NB4 (cell line): ENCODE measurements at regions not wholly inside any gene's neighbourhood (a gene's known extent, or its start where the extent isn't known, plus 50 kb on each side); places are given as distances from the start of the nearest gene placed in this dataset.

Experiments used
- MYC ChIP-seq: IDR thresholded peaks from 2 replicates; pipeline ENCODE4 v1.6.1; 2011; ENCODE audit warnings: low read depth, low read length
- POLR2A ChIP-seq: IDR thresholded peaks from 2 replicates; pipeline ENCODE4 v1.6.1; 2011; ENCODE audit warnings: mild to moderate bottlenecking; ENCODE audit not compliant: insufficient read length; ENCODE audit errors: extremely low read depth
- TF ChIP-seq, protein P1 (sequence below): IDR thresholded peaks from one replicate; pipeline ENCODE4 v1.5.1; 2012; ENCODE audit warnings: low read depth, low read length
- TF ChIP-seq, protein P2 (sequence below): IDR thresholded peaks from 2 replicates; pipeline ENCODE4 v1.6.1; 2011; ENCODE audit warnings: low read depth, low read length

DNA sequence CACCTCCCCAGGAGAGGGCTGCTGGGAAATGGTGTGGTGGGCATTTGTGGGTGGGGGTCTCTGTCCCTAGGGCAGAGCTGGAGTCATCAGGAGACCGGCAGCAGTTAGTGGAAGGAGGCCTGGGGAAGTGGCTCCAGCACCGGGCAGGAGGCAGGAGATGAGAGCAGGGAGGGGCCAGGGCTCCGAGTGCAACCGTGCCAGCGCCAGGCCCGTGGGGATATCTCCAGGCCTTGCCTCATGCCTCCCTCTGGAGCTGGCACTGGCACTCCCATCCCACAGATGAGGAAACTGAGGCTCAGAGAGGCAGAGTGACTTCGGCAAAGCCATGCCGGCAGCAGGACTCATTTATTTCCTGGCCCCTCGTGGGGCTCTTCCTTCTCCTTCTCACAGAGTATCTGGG is 83.5 kb downstream of the HMX1 start:
- TF ChIP-seq, protein P1, sequence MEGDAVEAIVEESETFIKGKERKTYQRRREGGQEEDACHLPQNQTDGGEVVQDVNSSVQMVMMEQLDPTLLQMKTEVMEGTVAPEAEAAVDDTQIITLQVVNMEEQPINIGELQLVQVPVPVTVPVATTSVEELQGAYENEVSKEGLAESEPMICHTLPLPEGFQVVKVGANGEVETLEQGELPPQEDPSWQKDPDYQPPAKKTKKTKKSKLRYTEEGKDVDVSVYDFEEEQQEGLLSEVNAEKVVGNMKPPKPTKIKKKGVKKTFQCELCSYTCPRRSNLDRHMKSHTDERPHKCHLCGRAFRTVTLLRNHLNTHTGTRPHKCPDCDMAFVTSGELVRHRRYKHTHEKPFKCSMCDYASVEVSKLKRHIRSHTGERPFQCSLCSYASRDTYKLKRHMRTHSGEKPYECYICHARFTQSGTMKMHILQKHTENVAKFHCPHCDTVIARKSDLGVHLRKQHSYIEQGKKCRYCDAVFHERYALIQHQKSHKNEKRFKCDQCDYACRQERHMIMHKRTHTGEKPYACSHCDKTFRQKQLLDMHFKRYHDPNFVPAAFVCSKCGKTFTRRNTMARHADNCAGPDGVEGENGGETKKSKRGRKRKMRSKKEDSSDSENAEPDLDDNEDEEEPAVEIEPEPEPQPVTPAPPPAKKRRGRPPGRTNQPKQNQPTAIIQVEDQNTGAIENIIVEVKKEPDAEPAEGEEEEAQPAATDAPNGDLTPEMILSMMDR, result no peak
- no peak for TF ChIP-seq POLR2A
- TF ChIP-seq, protein P2, sequence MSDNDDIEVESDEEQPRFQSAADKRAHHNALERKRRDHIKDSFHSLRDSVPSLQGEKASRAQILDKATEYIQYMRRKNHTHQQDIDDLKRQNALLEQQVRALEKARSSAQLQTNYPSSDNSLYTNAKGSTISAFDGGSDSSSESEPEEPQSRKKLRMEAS, result no peak
- TF ChIP-seq MYC, result no peak
